H9 (cell line): ENCODE measurements at regions not wholly inside any gene's neighbourhood (a gene's known extent, or its start where the extent isn't known, plus 50 kb on each side); places are given as distances from the start of the nearest gene placed in this dataset.

Experiments
- DNase-seq: peaks from one replicate; pipeline ENCODE4 v3.0.0-alpha.2; 2017
- H2AFZ ChIP-seq: one replicate; pipeline ENCODE4 v1.6.1; 2013; ENCODE audit warnings: mild to moderate bottlenecking, low read length, control low read depth, moderate library complexity
- H2AK5ac ChIP-seq: 2 replicates; pipeline ENCODE4 v1.6.1; 2013; ENCODE audit warnings: low read length, control low read depth, mixed read lengths; ENCODE audit not compliant: insufficient read length
- H2BK120ac ChIP-seq: one replicate; pipeline ENCODE4 v1.6.1; 2013; ENCODE audit warnings: low read depth, mild to moderate bottlenecking, low read length, control low read depth, inconsistent platforms; ENCODE audit not compliant: poor library complexity, severe bottlenecking
- H2BK12ac ChIP-seq: 2 replicates; pipeline ENCODE4 v1.6.1; 2013; ENCODE audit warnings: low read length, control low read depth, mixed read lengths, low read depth; ENCODE audit not compliant: insufficient read length
- H2BK15ac ChIP-seq: 2 replicates; pipeline ENCODE4 v1.6.1; 2013; ENCODE audit warnings: low read depth, low read length, control low read depth
- H2BK20ac ChIP-seq: one replicate; pipeline ENCODE4 v1.6.1; 2013; ENCODE audit warnings: low read depth, mild to moderate bottlenecking, low read length, control low read depth, inconsistent platforms; ENCODE audit not compliant: poor library complexity, severe bottlenecking
- H2BK5ac ChIP-seq: 2 replicates; pipeline ENCODE4 v1.6.1; 2013; ENCODE audit warnings: low read length, control low read depth, mixed read lengths; ENCODE audit not compliant: insufficient read length
- H3K14ac ChIP-seq: 2 replicates; pipeline ENCODE4 v1.6.1; 2013; ENCODE audit warnings: low read length, control low read depth; ENCODE audit not compliant: insufficient read depth
- H3K18ac ChIP-seq: 2 replicates; pipeline ENCODE4 v1.6.1; 2013; ENCODE audit warnings: low read depth, mild to moderate bottlenecking, mixed read lengths, low read length, control low read depth; ENCODE audit not compliant: insufficient read length
- H3K23ac ChIP-seq: 2 replicates; pipeline ENCODE4 v1.6.1; 2013; ENCODE audit warnings: low read length, control low read depth, mixed read lengths, low read depth; ENCODE audit not compliant: insufficient read length
- H3K23me2 ChIP-seq: 2 replicates; pipeline ENCODE4 v1.6.1; 2013; ENCODE audit warnings: low read depth, mild to moderate bottlenecking, mixed read lengths, low read length, control low read depth; ENCODE audit not compliant: insufficient read length, poor library complexity, severe bottlenecking
- H3K27ac ChIP-seq: 2 replicates; pipeline ENCODE4 v1.5.1; 2013; ENCODE audit warnings: low read length, control low read depth, mixed read lengths, low read depth; ENCODE audit not compliant: insufficient read length
- H3K27me3 ChIP-seq: 2 replicates; pipeline ENCODE4 v1.6.1; 2013; ENCODE audit warnings: low read length, control low read depth, inconsistent platforms; ENCODE audit not compliant: insufficient read depth
- H3K4ac ChIP-seq: 2 replicates; pipeline ENCODE4 v1.6.1; 2013; ENCODE audit warnings: low read depth, mild to moderate bottlenecking, control low read depth, inconsistent platforms, low read length, moderate library complexity
- H3K4me1 ChIP-seq: 2 replicates; pipeline ENCODE4 v1.6.1; 2013; ENCODE audit warnings: low read length, control low read depth, inconsistent platforms; ENCODE audit not compliant: insufficient read depth
- H3K4me2 ChIP-seq: 2 replicates; pipeline ENCODE4 v1.6.1; 2013; ENCODE audit warnings: low read length, control low read depth, mixed read lengths; ENCODE audit not compliant: insufficient read length, insufficient read depth
- H3K56ac ChIP-seq: 2 replicates; pipeline ENCODE4 v1.6.1; 2013; ENCODE audit warnings: low read depth, mild to moderate bottlenecking, mixed read lengths, low read length, control low read depth; ENCODE audit not compliant: insufficient read length
- H3K79me1 ChIP-seq: 2 replicates; pipeline ENCODE4 v1.6.1; 2013; ENCODE audit warnings: low read depth, mild to moderate bottlenecking, moderate library complexity, low read length, control low read depth, inconsistent platforms; ENCODE audit not compliant: insufficient read depth, poor library complexity, severe bottlenecking
- H3K79me2 ChIP-seq: 2 replicates; pipeline ENCODE4 v1.6.1; 2013; ENCODE audit warnings: low read length, control low read depth, inconsistent platforms; ENCODE audit not compliant: insufficient read depth
- H3K9ac ChIP-seq: 2 replicates; pipeline ENCODE4 v1.6.1; 2013; ENCODE audit warnings: low read length, control low read depth, mixed read lengths; ENCODE audit not compliant: insufficient read length; ENCODE audit errors: extremely low read depth
- H3K9me3 ChIP-seq: one replicate; pipeline ENCODE4 v1.6.1; 2013; ENCODE audit warnings: low read depth, low read length, inconsistent platforms; ENCODE audit not compliant: control insufficient read depth
- H3T11ph ChIP-seq: one replicate; pipeline ENCODE4 v1.6.1; 2013; ENCODE audit warnings: mild to moderate bottlenecking, low read length, control low read depth, inconsistent platforms
- H4K20me1 ChIP-seq: one replicate; pipeline ENCODE4 v1.6.1; 2013; ENCODE audit not compliant: control insufficient read depth, insufficient read length, insufficient read depth
- H4K5ac ChIP-seq: 2 replicates; pipeline ENCODE4 v1.6.1; 2013; ENCODE audit warnings: low read depth, mild to moderate bottlenecking, mixed read lengths, low read length, control low read depth; ENCODE audit not compliant: insufficient read length
- H4K8ac ChIP-seq: replicated peaks from 2 replicates; pipeline ENCODE4 v1.6.1; 2013; ENCODE audit warnings: low read length, control low read depth, mixed read lengths, low read depth; ENCODE audit not compliant: insufficient read length
- H4K91ac ChIP-seq: 2 replicates; pipeline ENCODE4 v1.6.1; 2013; ENCODE audit warnings: low read depth, mild to moderate bottlenecking, moderate library complexity, mixed read lengths, low read length, control low read depth; ENCODE audit not compliant: insufficient read length
- H3K27ac Mint-ChIP-seq, 3 experiments: 2 replicates in 2 of 3; 3 replicates in 1 of 3; pipeline ENCODE4 v1.8.0; 2020 to 2021; ENCODE audit warnings: mixed read lengths in 3 of 3, mild to moderate bottlenecking in 1 of 3, moderate library complexity in 1 of 3
- H3K27me3 Mint-ChIP-seq: 2 replicates; pipeline ENCODE4 v1.8.0; 2021; ENCODE audit warnings: low read depth, mild to moderate bottlenecking, moderate library complexity, mixed read lengths
- H3K36me3 Mint-ChIP-seq, 3 experiments: 2 replicates in 2 of 3; 3 replicates in 1 of 3; pipeline ENCODE4 v1.8.0; 2020 to 2021; ENCODE audit warnings: low read depth in 3 of 3, mixed read lengths in 3 of 3; ENCODE audit not compliant: insufficient read depth in 1 of 3
- H3K4me1 Mint-ChIP-seq, 2 experiments: 2 replicates each; pipeline ENCODE4 v1.8.0; 2020; ENCODE audit warnings: mixed read lengths in 2 of 2
- H3K4me3 Mint-ChIP-seq, 2 experiments: 2 replicates in 1 of 2; 3 replicates in 1 of 2; pipeline ENCODE4 v1.8.0; 2020 to 2021; ENCODE audit warnings: mild to moderate bottlenecking in 2 of 2, mixed read lengths in 2 of 2, moderate library complexity in 1 of 2
- H3K9me3 Mint-ChIP-seq, 2 experiments: 2 replicates in 1 of 2; 3 replicates in 1 of 2; pipeline ENCODE4 v1.8.0; 2020; ENCODE audit warnings: mild to moderate bottlenecking in 2 of 2, mixed read lengths in 2 of 2, moderate library complexity in 1 of 2
- CTCF ChIP-seq: fragments of 200-600 bp; sonication (generic); conservative IDR thresholded peaks from 3 replicates; pipeline ENCODE4 v1.8.0; 2021; ENCODE audit warnings: antibody characterized with exemption, mild to moderate bottlenecking

- no peak overlapping the region for H3T11ph ChIP-seq
- H3K79me1 ChIP-seq: no peaks in the 10 kb centered on the region
- H3K27me3 ChIP-seq: no peaks in the 10 kb centered on the region
- Mint-ChIP-seq H3K4me1 (peaks cover 10 to 11% of the 10 kb centered on the region in 2 experiments), H3K27me3 (no peaks in the 10 kb centered on the region), H3K9me3 (no peaks in the 10 kb centered on the region), H3K36me3 (no peaks in the 10 kb centered on the region), H3K4me3 (no peak overlapping the region), H3K27ac (no peak overlapping the region)
- no peak overlapping the region for H2AK5ac ChIP-seq
- no peaks in the 10 kb centered on the region for H3K79me2 ChIP-seq
- no peaks in the 10 kb centered on the region for H3K23me2 ChIP-seq
- no peaks in the 10 kb centered on the region for H4K20me1 ChIP-seq
- no peak overlapping the region for H3K4ac ChIP-seq
- H2BK120ac ChIP-seq: no peak overlapping the region
- no peak overlapping the region for H2BK5ac ChIP-seq
- H3K56ac ChIP-seq: no peak overlapping the region
- no peak overlapping the region for H3K18ac ChIP-seq
- H3K4me1 ChIP-seq: peaks cover 2% of the 10 kb centered on the region; the same call in 1 of the 2 replicates
- no peak for DNase-seq
- H3K9me3 ChIP-seq: no peaks in the 10 kb centered on the region
- H3K9ac ChIP-seq: no peak overlapping the region
- H2BK12ac ChIP-seq: no peak overlapping the region
- no peak overlapping the region for H4K5ac ChIP-seq
- H3K27ac ChIP-seq: no peak overlapping the region
- H3K23ac ChIP-seq: no peak overlapping the region
- no peak overlapping the region for H2AFZ ChIP-seq
- H2BK15ac ChIP-seq: no peak overlapping the region
- no peak overlapping the region for H3K14ac ChIP-seq
- H4K91ac ChIP-seq: no peak overlapping the region
- TF ChIP-seq CTCF: no peak
- no peak overlapping the region for H4K8ac ChIP-seq
- no peak overlapping the region for H3K4me2 ChIP-seq
- H2BK20ac ChIP-seq: no peak overlapping the region
Measured at GRCh38 chr5:145544401-145544800, 290.7 kb downstream of the PRELID2 start.
